ENCODE measurements at regions not wholly inside any gene's neighbourhood (a gene's known extent, or its start where the extent isn't known, plus 50 kb on each side); places are given as distances from the start of the nearest gene placed in this dataset.

GRCh38 chr17:73924114-73924908 lies 279.2 kb upstream of the RPL38 start:
- H3K27ac ChIP-seq = no peak overlapping the region
- CTCF ChIA-PET = interaction anchor here (0.7 kb wide), 1 partner anchor 228 kb away, joined by 3 read pairs; no protein-coding TSS in a partner anchor
- POLR2A ChIA-PET (ENCODE audit: low non-redundant PET) = no interaction called here
- TF ChIP-seq CTCF (conservative IDR thresholded peaks at IDR 0.05; ENCODE audit: low read depth) = no peak
- no peak for DNase-seq (ENCODE audit: low spot score)

- no peak for DNase-seq (ENCODE audit: low spot score)
- POLR2A ChIA-PET (ENCODE audit: low non-redundant PET) = no interaction called here
- no peak overlapping the region for H3K27ac ChIP-seq
- CTCF ChIA-PET = no interaction called here
- no peak for TF ChIP-seq CTCF (conservative IDR thresholded peaks at IDR 0.05; ENCODE audit: low read depth)
These were observed 278.6 kb upstream of the RPL38 start for GRCh38 chr17:73924909-73925186.

- POLR2A ChIA-PET (ENCODE audit: low non-redundant PET) = no interaction called here
- no peak for DNase-seq (ENCODE audit: low spot score)
- CTCF ChIA-PET = interaction anchor here (0.6 kb wide), 1 partner anchor 479 kb away, joined by 3 read pairs; no protein-coding TSS in a partner anchor
- no peak for TF ChIP-seq CTCF (conservative IDR thresholded peaks at IDR 0.05; ENCODE audit: low read depth)
- no peak overlapping the region for H3K27ac ChIP-seq
These were observed 273.5 kb upstream of the RPL38 start for GRCh38 chr17:73929860-73930430.

GRCh38 chr17:73932216-73932749 lies 271.2 kb upstream of the RPL38 start:
- CTCF ChIA-PET = interaction anchor here (0.6 kb wide), 1 partner anchor 61 kb away, joined by 5 read pairs; no protein-coding TSS in a partner anchor
- POLR2A ChIA-PET (ENCODE audit: low non-redundant PET) = no interaction called here

DNA sequence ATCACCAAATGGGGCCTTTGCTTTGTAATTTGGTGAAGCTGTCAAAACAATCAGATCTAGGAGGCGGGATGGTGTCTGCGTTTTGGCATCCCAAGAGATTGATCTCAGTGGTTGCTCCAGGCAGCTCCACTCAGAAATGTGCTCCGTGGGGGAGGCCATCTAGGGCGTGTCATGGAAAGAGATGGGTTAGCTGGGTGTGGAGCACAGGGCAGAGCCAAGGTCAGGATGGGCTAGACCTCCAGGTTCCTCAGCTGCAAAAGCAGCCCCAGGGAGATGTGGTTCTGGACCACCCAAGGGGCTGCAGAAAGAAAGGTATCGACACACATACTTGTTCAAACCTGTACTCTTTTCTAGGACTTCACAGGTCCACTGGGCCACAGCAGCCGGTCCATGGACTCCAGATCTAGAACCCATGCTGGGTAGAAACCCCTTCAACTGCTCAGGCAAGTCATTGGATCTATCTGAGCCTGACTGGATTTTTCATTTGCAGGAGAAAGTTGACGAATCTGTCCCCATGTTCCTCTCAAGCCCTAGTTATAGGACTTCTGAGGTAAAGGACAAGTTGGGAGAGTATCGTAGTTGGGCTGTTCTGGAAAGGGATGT lies 270.2 kb upstream of the RPL38 start:
- POLR2A ChIA-PET (ENCODE audit: low non-redundant PET) = no interaction called here
- DNase-seq (ENCODE audit: low spot score) = no peak
- no peak for TF ChIP-seq CTCF (conservative IDR thresholded peaks at IDR 0.05; ENCODE audit: low read depth)
- no peak overlapping the region for H3K27ac ChIP-seq
- CTCF ChIA-PET = no interaction called here

More at GRCh38 chr17:73932216-73932749, 271.2 kb upstream of the RPL38 start:
- TF ChIP-seq CTCF (conservative IDR thresholded peaks at IDR 0.05; ENCODE audit: low read depth) = no peak
- H3K27ac ChIP-seq = no peak overlapping the region
- DNase-seq (ENCODE audit: low spot score) = no peak

DNA sequence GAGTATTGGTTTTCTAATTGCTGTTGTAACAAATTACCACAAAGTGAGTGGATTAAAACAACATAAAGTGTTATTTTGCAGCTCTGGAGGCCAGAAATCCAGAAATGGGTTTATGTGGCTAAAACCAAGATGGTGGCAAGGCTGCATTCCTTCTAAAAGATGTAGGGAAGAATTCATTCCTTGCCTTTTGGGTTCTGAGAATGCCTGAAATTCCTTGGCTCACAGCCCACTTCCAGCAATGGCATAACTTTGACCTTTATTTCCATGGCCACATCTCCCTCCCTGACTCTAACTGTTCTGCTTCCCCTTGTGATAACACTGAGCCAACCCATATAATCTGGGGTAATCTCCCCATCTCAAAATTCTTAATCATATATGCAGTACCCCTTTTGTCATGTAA lies 269.6 kb upstream of the RPL38 start:
- DNase-seq (ENCODE audit: low spot score) = no peak
- POLR2A ChIA-PET (ENCODE audit: low non-redundant PET) = no interaction called here
- CTCF ChIA-PET = no interaction called here
- no peak overlapping the region for H3K27ac ChIP-seq
- TF ChIP-seq CTCF (conservative IDR thresholded peaks at IDR 0.05; ENCODE audit: low read depth) = no peak
